ENCODE measurements at regions not wholly inside any gene's neighbourhood (a gene's known extent, or its start where the extent isn't known, plus 50 kb on each side); places are given as distances from the start of the nearest gene placed in this dataset.

- no peak for ATAC-seq (replicated peaks)
- H3K4me1 Mint-ChIP-seq = no peaks in the 10 kb centered on the region
- no peak overlapping the region for H3K4me3 Mint-ChIP-seq
- no peak overlapping the region for H3K27ac Mint-ChIP-seq
- H3K9me3 Mint-ChIP-seq = no peaks in the 10 kb centered on the region
- no peaks in the 10 kb centered on the region for H3K36me3 Mint-ChIP-seq (ENCODE audit: low read depth)
- peaks cover 22% of the 10 kb centered on the region for H3K27me3 Mint-ChIP-seq
These were observed 109.8 kb downstream of the CCDC34 start for GRCh38 chr11:27253224-27253623.

GRCh38 chr11:27250867-27251665 is 111.9 kb downstream of the CCDC34 start:
- Mint-ChIP-seq H3K9me3 (no peaks in the 10 kb centered on the region), H3K4me3 (no peak overlapping the region), H3K27ac (no peak overlapping the region), H3K4me1 (no peaks in the 10 kb centered on the region), H3K36me3 (ENCODE audit: low read depth) (no peaks in the 10 kb centered on the region), H3K27me3 (peaks cover 16% of the 10 kb centered on the region)
- no peak for ATAC-seq (replicated peaks)

GRCh38 chr11:27248576-27249509 is 114.2 kb downstream of the CCDC34 start:
- Mint-ChIP-seq H3K9me3 (no peaks in the 10 kb centered on the region), H3K4me1 (no peaks in the 10 kb centered on the region), H3K36me3 (ENCODE audit: low read depth) (no peaks in the 10 kb centered on the region), H3K27ac (no peak overlapping the region), H3K27me3 (peaks cover 20% of the 10 kb centered on the region), H3K4me3 (no peak overlapping the region)
- no peak for ATAC-seq (replicated peaks)

GRCh38 chr11:27247660-27248059 is 115.4 kb downstream of the CCDC34 start:
- Mint-ChIP-seq H3K4me1 (no peaks in the 10 kb centered on the region), H3K9me3 (no peaks in the 10 kb centered on the region), H3K27me3 (peaks cover 14% of the 10 kb centered on the region), H3K27ac (no peak overlapping the region), H3K4me3 (no peak overlapping the region), H3K36me3 (ENCODE audit: low read depth) (no peaks in the 10 kb centered on the region)
- no peak for ATAC-seq (replicated peaks)

- H3K27me3 Mint-ChIP-seq = peaks cover 14% of the 10 kb centered on the region
- H3K27ac Mint-ChIP-seq = no peak overlapping the region
- no peaks in the 10 kb centered on the region for H3K4me1 Mint-ChIP-seq
- ATAC-seq (replicated peaks) = no peak
- no peaks in the 10 kb centered on the region for H3K9me3 Mint-ChIP-seq
- H3K4me3 Mint-ChIP-seq = no peak overlapping the region
- no peaks in the 10 kb centered on the region for H3K36me3 Mint-ChIP-seq (ENCODE audit: low read depth)
These were observed 116.1 kb downstream of the CCDC34 start for GRCh38 chr11:27246925-27247324.

GRCh38 chr11:27244900-27245299 is 118.1 kb downstream of the CCDC34 start:
- no peak overlapping the region for H3K27ac Mint-ChIP-seq
- H3K4me3 Mint-ChIP-seq = no peak overlapping the region
- H3K36me3 Mint-ChIP-seq (ENCODE audit: low read depth) = no peaks in the 10 kb centered on the region
- H3K9me3 Mint-ChIP-seq = no peaks in the 10 kb centered on the region
- H3K4me1 Mint-ChIP-seq = no peaks in the 10 kb centered on the region
- no peak for ATAC-seq (replicated peaks)
- H3K27me3 Mint-ChIP-seq = peaks cover 18% of the 10 kb centered on the region

- H3K4me3 Mint-ChIP-seq = no peak overlapping the region
- peaks cover 16% of the 10 kb centered on the region for H3K27me3 Mint-ChIP-seq
- no peak overlapping the region for H3K27ac Mint-ChIP-seq
- no peaks in the 10 kb centered on the region for H3K4me1 Mint-ChIP-seq
- H3K36me3 Mint-ChIP-seq (ENCODE audit: low read depth) = no peaks in the 10 kb centered on the region
- no peak for ATAC-seq (replicated peaks)
- H3K9me3 Mint-ChIP-seq = no peaks in the 10 kb centered on the region
These were observed 120.4 kb downstream of the CCDC34 start for GRCh38 chr11:27242591-27242990.

- H3K4me3 Mint-ChIP-seq = no peak overlapping the region
- H3K27me3 Mint-ChIP-seq = peaks cover 16% of the 10 kb centered on the region
- no peaks in the 10 kb centered on the region for H3K4me1 Mint-ChIP-seq
- ATAC-seq (replicated peaks) = no peak
- no peaks in the 10 kb centered on the region for H3K36me3 Mint-ChIP-seq (ENCODE audit: low read depth)
- H3K9me3 Mint-ChIP-seq = no peaks in the 10 kb centered on the region
- no peak overlapping the region for H3K27ac Mint-ChIP-seq
These were observed 121.5 kb downstream of the CCDC34 start for GRCh38 chr11:27241311-27242122.

GRCh38 chr11:27239305-27239942 is 123.6 kb downstream of the CCDC34 start:
- Mint-ChIP-seq H3K4me3 (no peak overlapping the region), H3K9me3 (no peaks in the 10 kb centered on the region), H3K36me3 (ENCODE audit: low read depth) (no peaks in the 10 kb centered on the region), H3K27ac (no peak overlapping the region), H3K4me1 (no peaks in the 10 kb centered on the region), H3K27me3 (peaks cover 9% of the 10 kb centered on the region)
- no peak for ATAC-seq (replicated peaks)

- no peak for ATAC-seq (replicated peaks)
- Mint-ChIP-seq H3K4me3 (no peak overlapping the region), H3K27ac (no peak overlapping the region), H3K4me1 (no peaks in the 10 kb centered on the region), H3K27me3 (peaks cover 9% of the 10 kb centered on the region), H3K36me3 (ENCODE audit: low read depth) (no peaks in the 10 kb centered on the region), H3K9me3 (no peaks in the 10 kb centered on the region)
These were observed 124.2 kb downstream of the CCDC34 start for GRCh38 chr11:27238811-27239210.

- Mint-ChIP-seq H3K27me3 (peaks cover 9% of the 10 kb centered on the region), H3K4me3 (no peak overlapping the region), H3K9me3 (no peaks in the 10 kb centered on the region), H3K27ac (no peak overlapping the region), H3K36me3 (ENCODE audit: low read depth) (no peaks in the 10 kb centered on the region), H3K4me1 (no peaks in the 10 kb centered on the region)
- no peak for ATAC-seq (replicated peaks)
These were observed 125.4 kb downstream of the CCDC34 start for GRCh38 chr11:27237643-27238042.

- Mint-ChIP-seq H3K9me3 (no peaks in the 10 kb centered on the region), H3K36me3 (ENCODE audit: low read depth) (no peaks in the 10 kb centered on the region), H3K4me3 (no peak overlapping the region), H3K4me1 (no peaks in the 10 kb centered on the region), H3K27ac (no peak overlapping the region), H3K27me3 (peaks cover 8% of the 10 kb centered on the region)
- no peak for ATAC-seq (replicated peaks)
These were observed 128.1 kb downstream of the CCDC34 start for GRCh38 chr11:27234961-27235360.

GRCh38 chr11:27234043-27234668 is 128.9 kb downstream of the CCDC34 start:
- ATAC-seq (replicated peaks) = no peak

More at GRCh38 chr11:27234043-27234668, 128.9 kb downstream of the CCDC34 start:
- peaks cover 7% of the 10 kb centered on the region for H3K27me3 Mint-ChIP-seq
- H3K4me3 Mint-ChIP-seq = no peak overlapping the region
- no peak overlapping the region for H3K27ac Mint-ChIP-seq
- H3K4me1 Mint-ChIP-seq = no peaks in the 10 kb centered on the region
- H3K36me3 Mint-ChIP-seq (ENCODE audit: low read depth) = no peaks in the 10 kb centered on the region
- H3K9me3 Mint-ChIP-seq = no peaks in the 10 kb centered on the region
